ENCODE measurements at regions not wholly inside any gene's neighbourhood (a gene's known extent, or its start where the extent isn't known, plus 50 kb on each side); places are given as distances from the start of the nearest gene placed in this dataset.

- no peak for TF ChIP-seq POLR2AphosphoS5 (IDR thresholded peaks at IDR 0.05)
- TF ChIP-seq CTCF (IDR thresholded peaks at IDR 0.05), result no peak
- TF ChIP-seq POLR2A (IDR thresholded peaks at IDR 0.05; ENCODE audit: low read depth), result no peak
- no peak for TF ChIP-seq EP300 (IDR thresholded peaks at IDR 0.05)
Observed at GRCh38 chr1:30171537-30172298, 551.7 kb downstream of the MATN1 start.

Data from esophagus muscularis mucosa (tissue), 4 donors.